Thyroid gland (tissue), 4 donors: ENCODE measurements at regions not wholly inside any gene's neighbourhood (a gene's known extent, or its start where the extent isn't known, plus 50 kb on each side); places are given as distances from the start of the nearest gene placed in this dataset.

Experiments
- CTCF ChIP-seq, 6 experiments: fragments of 200-600 bp in 3 of 6; fragments of 450-650 bp in 3 of 6; sonication (generic) in 3 of 6; IDR thresholded peaks; one replicate each; pipeline ENCODE4 v1.5.1; 2016 to 2019; ENCODE audit warnings: antibody characterized with exemption in 6 of 6, mild to moderate bottlenecking in 2 of 6, inconsistent platforms in 1 of 6, moderate library complexity in 1 of 6
- POLR2A ChIP-seq, 2 donors: fragments of 450-650 bp; IDR thresholded peaks; one replicate each; pipeline ENCODE4 v1.6.1; 2017; ENCODE audit warnings: antibody characterized with exemption in 2 of 2, mild to moderate bottlenecking in 2 of 2, moderate library complexity in 1 of 2

GRCh38 chr11:92907671-92908070 lies 61.8 kb upstream of the MTNR1B start:
- TF ChIP-seq CTCF (IDR thresholded peaks at IDR 0.05), result no peak
- no peak for TF ChIP-seq POLR2A (IDR thresholded peaks at IDR 0.05)
